ENCODE measurements at regions not wholly inside any gene's neighbourhood (a gene's known extent, or its start where the extent isn't known, plus 50 kb on each side); places are given as distances from the start of the nearest gene placed in this dataset.

GRCh38 chr21:36584980-36585940 is 105.3 kb upstream of the CLDN14 start:
- in situ Hi-C loops (cut with HindIII; ENCODE audit: low pct_ligation_motif_present, low pct_unique_long_range_greater_than_20kb, low sequenced_read_pairs) = no loop called here
- DNase-seq = no peak

- DNase-seq = no peak
- in situ Hi-C loops (cut with HindIII; ENCODE audit: low pct_ligation_motif_present, low pct_unique_long_range_greater_than_20kb, low sequenced_read_pairs) = no loop called here
Measured at GRCh38 chr21:36587388-36587787, 107.5 kb upstream of the CLDN14 start.

GRCh38 chr21:36589352-36589971 is 109.5 kb upstream of the SIM2 start:
- in situ Hi-C loops (cut with HindIII; ENCODE audit: low pct_ligation_motif_present, low pct_unique_long_range_greater_than_20kb, low sequenced_read_pairs) = no loop called here

GRCh38 chr21:36591326-36591970 is 107.5 kb upstream of the SIM2 start:
- DNase-seq = no peak
- in situ Hi-C loops (cut with HindIII; ENCODE audit: low pct_ligation_motif_present, low pct_unique_long_range_greater_than_20kb, low sequenced_read_pairs) = no loop called here

More at GRCh38 chr21:36589352-36589971, 109.5 kb upstream of the SIM2 start:
- peak; percentile 59 for DNase-seq

GRCh38 chr21:36596174-36596573 is 102.7 kb upstream of the SIM2 start:
- in situ Hi-C loops (cut with HindIII; ENCODE audit: low pct_ligation_motif_present, low pct_unique_long_range_greater_than_20kb, low sequenced_read_pairs) = no loop called here
- no peak for DNase-seq

- DNase-seq = no peak
- in situ Hi-C loops (cut with HindIII; ENCODE audit: low pct_ligation_motif_present, low pct_unique_long_range_greater_than_20kb, low sequenced_read_pairs) = no loop called here
Measured at GRCh38 chr21:36601362-36601761, 97.6 kb upstream of the SIM2 start.

GRCh38 chr21:36602735-36603134 is 96.2 kb upstream of the SIM2 start:
- DNase-seq = no peak
- in situ Hi-C loops (cut with HindIII; ENCODE audit: low pct_ligation_motif_present, low pct_unique_long_range_greater_than_20kb, low sequenced_read_pairs) = no loop called here

- no peak for DNase-seq
- in situ Hi-C loops (cut with HindIII; ENCODE audit: low pct_ligation_motif_present, low pct_unique_long_range_greater_than_20kb, low sequenced_read_pairs) = no loop called here
Measured at GRCh38 chr21:36603221-36603620, 95.7 kb upstream of the SIM2 start.

- no peak for DNase-seq
- in situ Hi-C loops (cut with HindIII; ENCODE audit: low pct_ligation_motif_present, low pct_unique_long_range_greater_than_20kb, low sequenced_read_pairs) = no loop called here
Measured at GRCh38 chr21:36605426-36605825, 93.5 kb upstream of the SIM2 start.

GRCh38 chr21:36606287-36606982 is 92.5 kb upstream of the SIM2 start:
- DNase-seq = no peak
- in situ Hi-C loops (cut with HindIII; ENCODE audit: low pct_ligation_motif_present, low pct_unique_long_range_greater_than_20kb, low sequenced_read_pairs) = no loop called here

- in situ Hi-C loops (cut with HindIII; ENCODE audit: low pct_ligation_motif_present, low pct_unique_long_range_greater_than_20kb, low sequenced_read_pairs) = no loop called here
- DNase-seq = no peak
Measured at GRCh38 chr21:36606983-36607325, 92.0 kb upstream of the SIM2 start.

GRCh38 chr21:36608041-36608896 is 90.6 kb upstream of the SIM2 start:
- DNase-seq = no peak
- in situ Hi-C loops (cut with HindIII; ENCODE audit: low pct_ligation_motif_present, low pct_unique_long_range_greater_than_20kb, low sequenced_read_pairs) = no loop called here

GRCh38 chr21:36608897-36609225 is 90.1 kb upstream of the SIM2 start:
- in situ Hi-C loops (cut with HindIII; ENCODE audit: low pct_ligation_motif_present, low pct_unique_long_range_greater_than_20kb, low sequenced_read_pairs) = no loop called here
- no peak for DNase-seq

GRCh38 chr21:36609654-36610053 is 89.3 kb upstream of the SIM2 start:
- in situ Hi-C loops (cut with HindIII; ENCODE audit: low pct_ligation_motif_present, low pct_unique_long_range_greater_than_20kb, low sequenced_read_pairs) = no loop called here
- no peak for DNase-seq

- in situ Hi-C loops (cut with HindIII; ENCODE audit: low pct_ligation_motif_present, low pct_unique_long_range_greater_than_20kb, low sequenced_read_pairs) = no loop called here
- no peak for DNase-seq
Measured at GRCh38 chr21:36610201-36610600, 88.7 kb upstream of the SIM2 start.

GRCh38 chr21:36610935-36611334 is 88.0 kb upstream of the SIM2 start:
- no peak for DNase-seq
- in situ Hi-C loops (cut with HindIII; ENCODE audit: low pct_ligation_motif_present, low pct_unique_long_range_greater_than_20kb, low sequenced_read_pairs) = no loop called here

- DNase-seq = no peak
- in situ Hi-C loops (cut with HindIII; ENCODE audit: low pct_ligation_motif_present, low pct_unique_long_range_greater_than_20kb, low sequenced_read_pairs) = no loop called here
Measured at GRCh38 chr21:36611379-36611778, 87.5 kb upstream of the SIM2 start.

- no peak for DNase-seq
- in situ Hi-C loops (cut with HindIII; ENCODE audit: low pct_ligation_motif_present, low pct_unique_long_range_greater_than_20kb, low sequenced_read_pairs) = no loop called here
Measured at GRCh38 chr21:36613059-36613458, 85.9 kb upstream of the SIM2 start.
